Ovary (tissue), 7 donors: ENCODE measurements at regions not wholly inside any gene's neighbourhood (a gene's known extent, or its start where the extent isn't known, plus 50 kb on each side); places are given as distances from the start of the nearest gene placed in this dataset.
"Not testable (repeated sequence)": the region's sequence is repeated elsewhere in the genome, so short reads cannot be mapped to it uniquely, and the experiment has no call there.

Source experiments
- DNase-seq, 5 donors: peaks; one replicate each; pipeline ENCODE4 v3.0.0-alpha.2; 2019 to 2020
- H3K27ac ChIP-seq, 2 donors: fragments of 200-600 bp; one replicate each; pipeline versions ENCODE4 v1.5.1 to v1.8.0; 2019 to 2022
- H3K27me3 ChIP-seq: fragments of 200-600 bp; one replicate; pipeline ENCODE4 v1.8.0; 2022
- H3K36me3 ChIP-seq: fragments of 200-600 bp; sonication (generic); one replicate; pipeline ENCODE4 v1.5.1; 2019
- H3K4me1 ChIP-seq: one replicate; pipeline ENCODE4 v1.8.1; 2013; ENCODE audit warnings: mild to moderate bottlenecking, moderate library complexity; ENCODE audit not compliant: insufficient read depth
- H3K4me3 ChIP-seq: fragments of 200-600 bp; sonication (generic); one replicate; pipeline ENCODE4 v1.5.1; 2017
- H3K9me3 ChIP-seq, 2 donors: fragments of 200-600 bp in 1 of 2; sonication (generic) in 1 of 2; one replicate each; pipeline versions ENCODE4 v1.5.1 to v1.8.1; 2013 to 2019; ENCODE audit warnings: mild to moderate bottlenecking in 1 of 2, moderate library complexity in 1 of 2
- CTCF ChIP-seq, 3 donors: fragments of 450-650 bp in 2 of 3; fragments of 200-600 bp in 1 of 3; IDR thresholded peaks; one replicate each; pipeline versions ENCODE4 v1.5.1 to v1.8.0; 2016 to 2022; ENCODE audit warnings: antibody characterized with exemption in 3 of 3, mild to moderate bottlenecking in 1 of 3
- EP300 ChIP-seq: sonication (generic); formaldehyde crosslinking; IDR thresholded peaks from one replicate; pipeline ENCODE4 v1.6.1; 2017; ENCODE audit warnings: antibody characterized with exemption
- POLR2A ChIP-seq: fragments of 450-650 bp; IDR thresholded peaks from one replicate; pipeline ENCODE4 v1.6.1; 2017; ENCODE audit warnings: antibody characterized with exemption, mild to moderate bottlenecking, moderate library complexity
- WGBS, 3 donors: extraction: QIAGEN DNeasy Blood & Tissue Kit in 1 of 3; methylation state at CpG; one replicate each; pipeline versions ENCODE4 v1.1.5 to v1.1.7; 2013 to 2017; 5-methylcytosine and 5-hydroxymethylcytosine counted together
- intact Hi-C, 4 donors: fragments of 100-400 bp; cut with DNase I; formaldehyde crosslinking; loops; one replicate each; pipeline versions ENCODE4 v1.11.0 to v1.15.1; 2022 to 2023
- donor health status: DM: no; HTN: no; CAD: no; lungs with moderate emphysema.
- donor health status: DM: no; HTN: no; CAD: no.
- donor health status: Bipolar disorder and iron deficiency.
- donor health status: DM: no; HTN: no; CAD: no.
- donor health status: DM: yes; HTN: yes; CAD: no.

GRCh38 chr5:164146223-164146622 lies 640.8 kb downstream of the MAT2B start:
- 80 to 88% (median 88%) methylated on average over 4 of the region's 4 CpGs for WGBS, 3 donors
- TF ChIP-seq CTCF (IDR thresholded peaks at IDR 0.05) (no peak), POLR2A (no peak), EP300 (no peak)
- Histone ChIP-seq H3K36me3 (no peaks in the 10 kb centered on the region), H3K27me3 (no peaks in the 10 kb centered on the region), H3K27ac (no peak overlapping the region), H3K9me3 (no peaks in the 10 kb centered on the region), H3K4me3 (no peak overlapping the region), H3K4me1 (no peaks in the 10 kb centered on the region)
- no peak for DNase-seq
- intact Hi-C loops = no loop called here

- H3K27me3 ChIP-seq = no peaks in the 10 kb centered on the region
- H3K4me3 ChIP-seq = no peak overlapping the region
- H3K4me1 ChIP-seq = no peaks in the 10 kb centered on the region
- H3K9me3 ChIP-seq = no peaks in the 10 kb centered on the region
- H3K27ac ChIP-seq = no peak overlapping the region
- 84 to 89% (median 87%) methylated on average over 4 of the region's 4 CpGs for WGBS, 3 donors
- no peak for DNase-seq
- intact Hi-C loops = no loop called here
- no peaks in the 10 kb centered on the region for H3K36me3 ChIP-seq
- TF ChIP-seq CTCF (IDR thresholded peaks at IDR 0.05) (no peak), POLR2A (no peak), EP300 (no peak)
Measured at GRCh38 chr5:164148292-164148691, 642.9 kb downstream of the MAT2B start.

- H3K4me3 ChIP-seq, intact Hi-C loops, H3K9me3 ChIP-seq, H3K27me3 ChIP-seq, H3K4me1 ChIP-seq, DNase-seq, H3K36me3 ChIP-seq, H3K27ac ChIP-seq: not testable (repeated sequence)
- 90 to 98% (median 94%) methylated on average over 1 of the region's 1 CpG for WGBS, 3 donors
Measured at GRCh38 chr5:164152539-164152938, 647.1 kb downstream of the MAT2B start.

- Histone ChIP-seq H3K36me3 (no peaks in the 10 kb centered on the region), H3K4me1 (no peaks in the 10 kb centered on the region), H3K9me3 (no peaks in the 10 kb centered on the region), H3K27me3 (no peaks in the 10 kb centered on the region), H3K4me3 (no peak overlapping the region), H3K27ac (no peak overlapping the region)
- intact Hi-C loops = no loop called here
- DNase-seq = no peak
- TF ChIP-seq CTCF (IDR thresholded peaks at IDR 0.05) (no peak), EP300 (no peak), POLR2A (no peak)
- 9 to 19% (median 13%) methylated on average over 4 of the region's 4 CpGs for WGBS, 3 donors
Measured at GRCh38 chr5:164153469-164154172, 648.2 kb downstream of the MAT2B start.

- Histone ChIP-seq H3K27me3 (no peaks in the 10 kb centered on the region), H3K9me3 (no peaks in the 10 kb centered on the region), H3K27ac (no peak overlapping the region), H3K36me3 (no peaks in the 10 kb centered on the region), H3K4me3 (no peak overlapping the region), H3K4me1 (no peaks in the 10 kb centered on the region)
- WGBS, 3 donors = 69 to 83% (median 69%) methylated on average over 5 of the region's 5 CpGs
- TF ChIP-seq EP300 (no peak), POLR2A (no peak), CTCF (IDR thresholded peaks at IDR 0.05) (no peak)
- DNase-seq = no peak
- intact Hi-C loops = no loop called here
Measured at GRCh38 chr5:164170814-164171213, 665.4 kb downstream of the MAT2B start.
